Osteocyte (in vitro differentiated cells): ENCODE measurements at regions not wholly inside any gene's neighbourhood (a gene's known extent, or its start where the extent isn't known, plus 50 kb on each side); places are given as distances from the start of the nearest gene placed in this dataset.

Source experiments
- DNase-seq: peaks from one replicate; pipeline ENCODE4 v3.0.0; 2021; ENCODE audit warnings: mixed read lengths; ENCODE audit not compliant: unreplicated experiment; ENCODE audit errors: extremely low spot score
- H3K27ac Mint-ChIP-seq: one replicate; pipeline ENCODE4 v1.8.0; 2021; ENCODE audit warnings: mild to moderate bottlenecking, mixed read lengths; ENCODE audit not compliant: unreplicated experiment
- H3K27me3 Mint-ChIP-seq: one replicate; pipeline ENCODE4 v1.8.0; 2021; ENCODE audit warnings: mixed read lengths; ENCODE audit not compliant: unreplicated experiment
- H3K36me3 Mint-ChIP-seq: one replicate; pipeline ENCODE4 v1.8.0; 2021; ENCODE audit warnings: mixed read lengths; ENCODE audit not compliant: unreplicated experiment
- H3K4me1 Mint-ChIP-seq: one replicate; pipeline ENCODE4 v1.8.0; 2021; ENCODE audit warnings: mixed read lengths; ENCODE audit not compliant: unreplicated experiment
- H3K4me3 Mint-ChIP-seq: one replicate; pipeline ENCODE4 v1.8.0; 2021; ENCODE audit warnings: mild to moderate bottlenecking, moderate library complexity, mixed read lengths; ENCODE audit not compliant: unreplicated experiment
- H3K9me3 Mint-ChIP-seq: one replicate; pipeline ENCODE4 v1.8.0; 2021; ENCODE audit warnings: mixed read lengths; ENCODE audit not compliant: unreplicated experiment
- TF ChIP-seq, protein P1 (sequence below): fragments of 200-600 bp; sonication (generic); IDR thresholded peaks from 2 replicates; pipeline ENCODE4 v1.5.0; 2021; ENCODE audit warnings: antibody characterized with exemption, mild to moderate bottlenecking, moderate library complexity

DNA sequence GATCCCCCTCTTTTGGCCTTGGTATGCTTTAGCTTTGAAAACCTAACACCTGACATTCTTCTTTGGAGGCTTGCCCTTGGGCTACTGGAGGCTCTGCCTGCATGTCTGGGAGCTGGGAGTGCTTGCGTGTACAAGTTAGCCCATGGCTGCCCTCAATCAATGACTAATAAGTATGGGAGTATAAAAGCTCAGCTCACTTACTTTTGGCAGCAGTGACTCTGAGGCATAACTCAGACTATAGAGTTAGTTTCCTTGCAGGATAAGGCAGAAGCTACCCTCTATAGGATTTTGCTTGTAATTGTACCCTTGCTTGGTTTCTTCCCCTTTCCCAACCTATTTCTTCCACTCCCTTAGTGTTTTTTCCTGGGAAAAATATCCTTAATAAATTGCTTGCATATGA, 247.9 kb downstream of the PPP1R2C start:
- peaks cover 10% of the 10 kb centered on the region for H3K9me3 Mint-ChIP-seq
- no peaks in the 10 kb centered on the region for H3K4me1 Mint-ChIP-seq
- TF ChIP-seq, protein P1, sequence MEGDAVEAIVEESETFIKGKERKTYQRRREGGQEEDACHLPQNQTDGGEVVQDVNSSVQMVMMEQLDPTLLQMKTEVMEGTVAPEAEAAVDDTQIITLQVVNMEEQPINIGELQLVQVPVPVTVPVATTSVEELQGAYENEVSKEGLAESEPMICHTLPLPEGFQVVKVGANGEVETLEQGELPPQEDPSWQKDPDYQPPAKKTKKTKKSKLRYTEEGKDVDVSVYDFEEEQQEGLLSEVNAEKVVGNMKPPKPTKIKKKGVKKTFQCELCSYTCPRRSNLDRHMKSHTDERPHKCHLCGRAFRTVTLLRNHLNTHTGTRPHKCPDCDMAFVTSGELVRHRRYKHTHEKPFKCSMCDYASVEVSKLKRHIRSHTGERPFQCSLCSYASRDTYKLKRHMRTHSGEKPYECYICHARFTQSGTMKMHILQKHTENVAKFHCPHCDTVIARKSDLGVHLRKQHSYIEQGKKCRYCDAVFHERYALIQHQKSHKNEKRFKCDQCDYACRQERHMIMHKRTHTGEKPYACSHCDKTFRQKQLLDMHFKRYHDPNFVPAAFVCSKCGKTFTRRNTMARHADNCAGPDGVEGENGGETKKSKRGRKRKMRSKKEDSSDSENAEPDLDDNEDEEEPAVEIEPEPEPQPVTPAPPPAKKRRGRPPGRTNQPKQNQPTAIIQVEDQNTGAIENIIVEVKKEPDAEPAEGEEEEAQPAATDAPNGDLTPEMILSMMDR, result no peak
- H3K36me3 Mint-ChIP-seq, result no peaks in the 10 kb centered on the region
- no peak for DNase-seq
- no peak overlapping the region for H3K4me3 Mint-ChIP-seq
- H3K27ac Mint-ChIP-seq, result no peak overlapping the region
- H3K27me3 Mint-ChIP-seq, result no peaks in the 10 kb centered on the region

DNA sequence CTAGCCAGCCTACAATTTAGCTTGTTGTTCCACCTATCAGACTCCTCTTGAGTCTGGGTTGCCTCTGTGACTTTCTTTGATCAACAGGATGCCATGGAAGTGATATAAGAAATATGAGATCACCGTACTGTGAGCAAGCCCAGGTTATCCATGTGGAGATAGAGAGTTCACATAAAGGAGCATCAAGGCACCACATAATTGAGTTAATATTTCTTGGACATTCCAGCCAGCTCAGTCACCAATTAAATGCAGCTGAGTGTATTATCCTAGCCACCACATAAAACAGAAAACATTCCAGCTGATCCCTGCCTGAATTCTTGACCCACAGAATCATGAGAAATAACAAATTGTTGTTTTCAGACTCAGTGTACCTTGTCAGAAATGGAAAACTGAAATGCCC, 253.6 kb downstream of the PPP1R2C start:
- Mint-ChIP-seq H3K27ac (no peak overlapping the region), H3K4me3 (no peak overlapping the region), H3K4me1 (no peaks in the 10 kb centered on the region), H3K27me3 (no peaks in the 10 kb centered on the region), H3K9me3 (no peaks in the 10 kb centered on the region), H3K36me3 (no peaks in the 10 kb centered on the region)
- DNase-seq, result no peak
- TF ChIP-seq, protein P1, result no peak

DNA sequence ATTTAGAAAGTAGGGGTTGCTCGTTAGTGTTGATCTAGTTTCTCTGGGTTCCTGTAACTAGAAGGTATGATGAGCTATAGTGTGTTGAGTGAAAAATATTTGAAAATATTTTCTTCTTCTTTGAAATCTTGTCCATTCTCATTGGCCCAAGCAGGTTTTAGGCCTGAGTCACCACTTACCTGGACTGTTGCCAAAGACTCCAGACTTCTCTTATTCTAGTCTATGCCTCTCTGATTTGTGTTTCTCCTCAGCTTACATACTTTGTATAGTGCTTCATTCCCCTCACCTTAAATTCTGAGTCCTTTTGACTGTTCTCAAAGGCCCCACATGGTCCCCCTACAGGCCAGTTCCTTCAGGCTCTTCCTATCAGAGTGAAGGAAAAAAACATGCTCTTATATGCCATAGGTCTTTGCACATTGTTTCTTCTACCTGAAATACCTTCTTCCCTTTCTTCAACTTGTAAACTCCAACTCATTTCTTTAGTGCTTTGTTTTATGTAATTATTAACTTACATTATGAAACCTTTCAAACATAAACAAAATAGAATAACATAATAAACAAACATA, 258.2 kb downstream of the PPP1R2C start:
- DNase-seq, result no peak
- peaks cover 5% of the 10 kb centered on the region for H3K9me3 Mint-ChIP-seq
- H3K4me3 Mint-ChIP-seq, result no peak overlapping the region
- TF ChIP-seq, protein P1, result no peak
- H3K27me3 Mint-ChIP-seq, result no peaks in the 10 kb centered on the region
- H3K4me1 Mint-ChIP-seq, result no peaks in the 10 kb centered on the region
- no peaks in the 10 kb centered on the region for H3K36me3 Mint-ChIP-seq
- no peak overlapping the region for H3K27ac Mint-ChIP-seq

DNA sequence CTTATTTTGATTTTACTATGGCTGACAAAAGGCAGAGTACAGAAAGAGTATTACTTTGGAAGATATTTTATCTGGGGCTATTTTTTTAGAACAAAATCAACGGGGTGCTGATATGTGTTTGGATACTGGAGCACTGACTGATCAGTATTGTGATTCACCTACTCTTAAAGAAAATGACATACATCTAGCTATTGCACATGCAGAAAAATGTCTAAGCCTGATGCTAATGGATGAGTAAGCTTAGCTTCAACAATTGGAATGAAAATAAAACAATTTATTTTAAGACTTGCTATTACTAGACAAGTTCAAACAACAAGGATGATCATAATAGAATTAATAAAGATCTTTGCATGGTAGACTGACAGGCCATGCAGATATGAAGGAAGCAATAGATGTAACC, 262.0 kb downstream of the PPP1R2C start:
- TF ChIP-seq, protein P1, result no peak
- Mint-ChIP-seq H3K27ac (no peak overlapping the region), H3K9me3 (peaks cover 16% of the 10 kb centered on the region), H3K4me1 (no peaks in the 10 kb centered on the region), H3K36me3 (no peaks in the 10 kb centered on the region), H3K4me3 (no peak overlapping the region), H3K27me3 (no peaks in the 10 kb centered on the region)
- no peak for DNase-seq

DNA sequence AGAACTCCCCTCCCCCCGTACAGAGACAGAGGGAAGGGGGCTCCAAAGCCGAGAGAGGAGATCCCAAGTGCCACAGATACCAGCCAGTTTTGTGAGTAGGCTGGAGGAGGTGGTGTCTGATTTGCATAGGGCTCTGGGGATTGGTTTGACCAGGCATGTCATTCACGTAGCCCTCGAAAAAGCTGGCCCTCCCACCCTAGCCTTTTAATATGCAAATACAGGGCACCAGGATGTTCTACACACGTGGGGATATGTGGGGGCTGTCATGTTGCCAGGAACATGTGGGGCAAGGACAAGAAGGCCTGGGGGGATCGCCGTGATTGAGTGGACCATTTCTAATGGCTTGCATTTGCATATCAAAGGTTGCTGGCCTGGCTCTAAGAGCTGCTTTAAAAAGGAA, 272.9 kb downstream of the PPP1R2C start:
- H3K4me3 Mint-ChIP-seq, result no peak overlapping the region
- peaks cover 17% of the 10 kb centered on the region for H3K9me3 Mint-ChIP-seq
- no peak for DNase-seq
- H3K27me3 Mint-ChIP-seq, result no peaks in the 10 kb centered on the region
- TF ChIP-seq, protein P1, result no peak
- no peaks in the 10 kb centered on the region for H3K4me1 Mint-ChIP-seq
- no peak overlapping the region for H3K27ac Mint-ChIP-seq
- H3K36me3 Mint-ChIP-seq, result no peaks in the 10 kb centered on the region
